NCI-H2227 treated with DMSO at 0.1 percent for 48 hours (cell line): ENCODE measurements at regions not wholly inside any gene's neighbourhood (a gene's known extent, or its start where the extent isn't known, plus 50 kb on each side); places are given as distances from the start of the nearest gene placed in this dataset.

Source experiments
- DNase-seq: peaks from one replicate; lab custom pipeline; 2025; lab: John Stamatoyannopoulos, UW

GRCh38 chr2:239459056-239459455 is 58.2 kb upstream of the HDAC4 start:
- DNase-seq = no peak

- no peak for DNase-seq
Observed at GRCh38 chr2:239457586-239458445, 57.0 kb upstream of the HDAC4 start.

GRCh38 chr2:239456940-239457339 is 56.1 kb upstream of the HDAC4 start:
- DNase-seq = no peak

- no peak for DNase-seq
Observed at GRCh38 chr2:239455436-239456203, 54.8 kb upstream of the HDAC4 start.

GRCh38 chr2:239454507-239454906 is 53.7 kb upstream of the HDAC4 start:
- DNase-seq = no peak
